RWPE2 (cell line): ENCODE measurements at regions not wholly inside any gene's neighbourhood (a gene's known extent, or its start where the extent isn't known, plus 50 kb on each side); places are given as distances from the start of the nearest gene placed in this dataset.

ENCODE experiments used
- ATAC-seq: fragments of 200-7000 bp; cut with Tn5 transposase; 3 replicates; pipeline ENCODE4 v1.9.1; 2021; ENCODE audit warnings: low read depth
- DNase-seq: peaks from one replicate; pipeline ENCODE4 v3.0.0-alpha.2; 2020; ENCODE audit warnings: low spot score
- H3K27ac ChIP-seq: fragments of 450-650 bp; 2 replicates; pipeline ENCODE4 v1.5.1; 2017; ENCODE audit warnings: mild to moderate bottlenecking; ENCODE audit not compliant: poor library complexity, severe bottlenecking
- H3K27me3 ChIP-seq: fragments of 250-450 bp; sonication (Bioruptor Pico); 2 replicates; pipeline ENCODE4 v1.5.1; 2021; ENCODE audit warnings: mild to moderate bottlenecking, moderate library complexity; ENCODE audit not compliant: insufficient read depth, poor library complexity, severe bottlenecking
- H3K36me3 ChIP-seq: fragments of 250-450 bp; sonication (Bioruptor Pico); 2 replicates; pipeline ENCODE4 v1.5.1; 2020; ENCODE audit warnings: low read depth, mild to moderate bottlenecking, moderate library complexity
- H3K4me1 ChIP-seq: fragments of 250-450 bp; sonication (Bioruptor Pico); 2 replicates; pipeline ENCODE4 v1.5.1; 2021; ENCODE audit warnings: mild to moderate bottlenecking, moderate library complexity; ENCODE audit not compliant: insufficient read depth, poor library complexity, severe bottlenecking
- H3K4me3 ChIP-seq: fragments of 250-450 bp; sonication (Bioruptor Pico); 2 replicates; pipeline ENCODE4 v1.5.1; 2021; ENCODE audit warnings: mild to moderate bottlenecking, moderate library complexity; ENCODE audit not compliant: severe bottlenecking
- H3K9me3 ChIP-seq: fragments of 250-450 bp; sonication (Bioruptor Pico); 2 replicates; pipeline ENCODE4 v1.5.1; 2021; ENCODE audit warnings: mild to moderate bottlenecking, moderate library complexity; ENCODE audit not compliant: severe bottlenecking
- CTCF ChIP-seq: fragments of 450-650 bp; IDR thresholded peaks from one replicate; pipeline ENCODE4 v1.5.1; 2017; ENCODE audit warnings: mild to moderate bottlenecking, moderate library complexity; ENCODE audit not compliant: poor library complexity, severe bottlenecking

- no peaks in the 10 kb centered on the region for H3K9me3 ChIP-seq
- no peak overlapping the region for H3K4me3 ChIP-seq
- no peak overlapping the region for H3K27ac ChIP-seq
- peaks cover 10% of the 10 kb centered on the region for H3K4me1 ChIP-seq
- H3K36me3 ChIP-seq: no peaks in the 10 kb centered on the region
- no peak for ATAC-seq
- H3K27me3 ChIP-seq: no peaks in the 10 kb centered on the region
- DNase-seq: no peak
- no peak for TF ChIP-seq CTCF
These were observed 600.2 kb upstream of the TLE4 start for GRCh38 chr9:78971540-78971939.

- no peak for ATAC-seq
- Histone ChIP-seq H3K27me3 (no peaks in the 10 kb centered on the region), H3K36me3 (no peaks in the 10 kb centered on the region), H3K4me3 (no peak overlapping the region), H3K4me1 (peaks cover 10% of the 10 kb centered on the region), H3K27ac (no peak overlapping the region), H3K9me3 (no peaks in the 10 kb centered on the region)
- DNase-seq: no peak
- TF ChIP-seq CTCF: no peak
These were observed 599.3 kb upstream of the TLE4 start for GRCh38 chr9:78972303-78972999.

GRCh38 chr9:78973907-78974306 is 597.9 kb upstream of the TLE4 start:
- Histone ChIP-seq H3K36me3 (no peaks in the 10 kb centered on the region), H3K27me3 (no peaks in the 10 kb centered on the region), H3K27ac (peak overlapping the region; percentile 32), H3K4me1 (peaks cover 10% of the 10 kb centered on the region), H3K9me3 (no peaks in the 10 kb centered on the region), H3K4me3 (no peak overlapping the region)
- ATAC-seq (peak; percentile 92), DNase-seq (no peak)
- TF ChIP-seq CTCF: no peak

- Histone ChIP-seq H3K27me3 (no peaks in the 10 kb centered on the region), H3K4me3 (no peak overlapping the region), H3K9me3 (no peaks in the 10 kb centered on the region), H3K27ac (no peak overlapping the region), H3K36me3 (no peaks in the 10 kb centered on the region), H3K4me1 (no peaks in the 10 kb centered on the region)
- ATAC-seq (peak; percentile 58; the same call in 2 of the 3 replicates), DNase-seq (no peak)
- TF ChIP-seq CTCF: no peak
These were observed 588.9 kb upstream of the TLE4 start for GRCh38 chr9:78982849-78983248.

GRCh38 chr9:78985084-78985738 is 586.6 kb upstream of the TLE4 start:
- ATAC-seq (no peak), DNase-seq (no peak)
- no peaks in the 10 kb centered on the region for H3K9me3 ChIP-seq
- no peak overlapping the region for H3K4me3 ChIP-seq
- peaks cover 3% of the 10 kb centered on the region for H3K4me1 ChIP-seq
- no peak for TF ChIP-seq CTCF
- H3K27me3 ChIP-seq: no peaks in the 10 kb centered on the region
- H3K36me3 ChIP-seq: no peaks in the 10 kb centered on the region
- no peak overlapping the region for H3K27ac ChIP-seq
